ENCODE measurements at regions not wholly inside any gene's neighbourhood (a gene's known extent, or its start where the extent isn't known, plus 50 kb on each side); places are given as distances from the start of the nearest gene placed in this dataset. TPM values are rescaled to one million over a fixed set of nuclear protein-coding genes. Genes with fewer than 3 reads are reported as not detected.

Small RNA genes in the stretch of these regions (small RNA-seq; reads per million reads assigned to genes)
- gene RF00019 (ENCODE audit: low replicate concordance) = not detected
